Chondrocyte (in vitro differentiated cells): ENCODE measurements at regions not wholly inside any gene's neighbourhood (a gene's known extent, or its start where the extent isn't known, plus 50 kb on each side); places are given as distances from the start of the nearest gene placed in this dataset.
"Not testable (repeated sequence)": the region's sequence is repeated elsewhere in the genome, so short reads cannot be mapped to it uniquely, and the experiment has no call there.

ENCODE experiments used
- DNase-seq: peaks from one replicate; pipeline ENCODE4 v3.0.0; 2021; ENCODE audit warnings: mixed read lengths, low spot score
- H3K27ac Mint-ChIP-seq: one replicate; pipeline ENCODE4 v1.8.0; 2021; ENCODE audit warnings: mild to moderate bottlenecking, moderate library complexity, mixed read lengths; ENCODE audit not compliant: unreplicated experiment
- H3K27me3 Mint-ChIP-seq: 2 replicates; pipeline ENCODE4 v1.8.0; 2021; ENCODE audit warnings: low read depth, mixed read lengths
- H3K36me3 Mint-ChIP-seq: 2 replicates; pipeline ENCODE4 v1.8.0; 2021; ENCODE audit warnings: low read depth, mixed read lengths
- H3K4me1 Mint-ChIP-seq: 2 replicates; pipeline ENCODE4 v1.8.0; 2021; ENCODE audit warnings: low read depth, mild to moderate bottlenecking, mixed read lengths
- H3K4me3 Mint-ChIP-seq: one replicate; pipeline ENCODE4 v1.8.0; 2021; ENCODE audit warnings: mild to moderate bottlenecking, moderate library complexity, mixed read lengths; ENCODE audit not compliant: unreplicated experiment
- H3K9me3 Mint-ChIP-seq: 2 replicates; pipeline ENCODE4 v1.8.0; 2021; ENCODE audit warnings: low read depth, mixed read lengths
- TF ChIP-seq, protein P1 (sequence below): fragments of 200-600 bp; sonication (generic); IDR thresholded peaks from 2 replicates; pipeline ENCODE4 v1.5.0; 2021; ENCODE audit warnings: antibody characterized with exemption, mild to moderate bottlenecking, moderate library complexity

DNA sequence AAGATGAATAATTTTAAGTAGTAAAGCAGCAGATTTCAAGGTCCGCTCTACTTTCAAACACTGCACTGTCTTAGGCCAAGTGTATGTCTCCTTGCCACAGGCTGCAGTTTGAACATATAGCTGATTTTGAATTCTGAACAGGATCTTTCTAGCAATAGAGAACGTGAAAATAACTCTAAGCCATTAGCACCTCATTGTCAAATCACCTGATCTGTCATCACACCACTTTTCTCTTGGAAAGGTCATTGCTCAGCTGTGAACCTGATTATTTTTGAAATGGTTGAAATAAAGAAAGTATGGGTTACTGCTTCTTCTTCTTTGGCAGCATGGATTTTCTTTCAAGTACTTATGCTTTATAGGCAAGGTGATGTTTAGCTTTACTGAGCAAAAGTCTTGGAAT, 357.0 kb upstream of the RORB start:
- TF ChIP-seq, protein P1, sequence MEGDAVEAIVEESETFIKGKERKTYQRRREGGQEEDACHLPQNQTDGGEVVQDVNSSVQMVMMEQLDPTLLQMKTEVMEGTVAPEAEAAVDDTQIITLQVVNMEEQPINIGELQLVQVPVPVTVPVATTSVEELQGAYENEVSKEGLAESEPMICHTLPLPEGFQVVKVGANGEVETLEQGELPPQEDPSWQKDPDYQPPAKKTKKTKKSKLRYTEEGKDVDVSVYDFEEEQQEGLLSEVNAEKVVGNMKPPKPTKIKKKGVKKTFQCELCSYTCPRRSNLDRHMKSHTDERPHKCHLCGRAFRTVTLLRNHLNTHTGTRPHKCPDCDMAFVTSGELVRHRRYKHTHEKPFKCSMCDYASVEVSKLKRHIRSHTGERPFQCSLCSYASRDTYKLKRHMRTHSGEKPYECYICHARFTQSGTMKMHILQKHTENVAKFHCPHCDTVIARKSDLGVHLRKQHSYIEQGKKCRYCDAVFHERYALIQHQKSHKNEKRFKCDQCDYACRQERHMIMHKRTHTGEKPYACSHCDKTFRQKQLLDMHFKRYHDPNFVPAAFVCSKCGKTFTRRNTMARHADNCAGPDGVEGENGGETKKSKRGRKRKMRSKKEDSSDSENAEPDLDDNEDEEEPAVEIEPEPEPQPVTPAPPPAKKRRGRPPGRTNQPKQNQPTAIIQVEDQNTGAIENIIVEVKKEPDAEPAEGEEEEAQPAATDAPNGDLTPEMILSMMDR: no peak
- H3K9me3 Mint-ChIP-seq: peaks cover 3% of the 10 kb centered on the region
- H3K27me3 Mint-ChIP-seq: no peaks in the 10 kb centered on the region
- H3K4me3 Mint-ChIP-seq: no peak overlapping the region
- DNase-seq: no peak
- H3K27ac Mint-ChIP-seq: no peak overlapping the region
- no peaks in the 10 kb centered on the region for H3K4me1 Mint-ChIP-seq
- H3K36me3 Mint-ChIP-seq: no peaks in the 10 kb centered on the region

DNA sequence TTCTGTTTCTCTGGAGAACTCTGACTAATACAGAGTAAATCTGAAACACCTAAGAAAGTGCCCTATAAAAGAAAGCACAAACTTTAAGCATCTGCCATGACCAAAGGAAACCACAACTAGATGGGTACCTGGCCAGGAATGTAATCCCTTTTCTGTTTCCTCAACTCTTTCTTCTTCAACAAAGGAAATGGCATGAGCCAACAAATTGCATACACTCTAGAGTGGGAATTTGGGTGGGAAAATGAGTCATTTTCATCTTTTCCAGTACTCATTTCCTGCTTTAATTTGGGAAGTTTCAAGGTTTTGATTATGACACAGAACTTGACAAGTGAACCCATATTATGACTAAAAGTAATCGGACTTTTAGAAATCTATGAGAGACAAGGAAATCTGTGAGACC, 349.2 kb upstream of the RORB start:
- no peak overlapping the region for H3K4me3 Mint-ChIP-seq
- H3K27ac Mint-ChIP-seq: no peak overlapping the region
- H3K36me3 Mint-ChIP-seq: no peaks in the 10 kb centered on the region
- TF ChIP-seq, protein P1: no peak
- no peaks in the 10 kb centered on the region for H3K27me3 Mint-ChIP-seq
- DNase-seq: no peak
- no peaks in the 10 kb centered on the region for H3K4me1 Mint-ChIP-seq
- peaks cover 2% of the 10 kb centered on the region for H3K9me3 Mint-ChIP-seq

- H3K27ac Mint-ChIP-seq: no peak overlapping the region
- H3K36me3 Mint-ChIP-seq: no peaks in the 10 kb centered on the region
- TF ChIP-seq, protein P1: no peak
- H3K9me3 Mint-ChIP-seq: no peaks in the 10 kb centered on the region
- DNase-seq: no peak
- no peaks in the 10 kb centered on the region for H3K4me1 Mint-ChIP-seq
- H3K4me3 Mint-ChIP-seq: no peak overlapping the region
- H3K27me3 Mint-ChIP-seq: no peaks in the 10 kb centered on the region
Observed at GRCh38 chr9:74172874-74173273, 324.3 kb upstream of the RORB start.

- no peaks in the 10 kb centered on the region for H3K36me3 Mint-ChIP-seq
- no peaks in the 10 kb centered on the region for H3K9me3 Mint-ChIP-seq
- H3K27ac Mint-ChIP-seq: no peak overlapping the region
- TF ChIP-seq, protein P1: no peak
- DNase-seq: no peak
- no peaks in the 10 kb centered on the region for H3K4me1 Mint-ChIP-seq
- H3K4me3 Mint-ChIP-seq: no peak overlapping the region
- H3K27me3 Mint-ChIP-seq: no peaks in the 10 kb centered on the region
Observed at GRCh38 chr9:74173284-74173683, 323.9 kb upstream of the RORB start.

DNA sequence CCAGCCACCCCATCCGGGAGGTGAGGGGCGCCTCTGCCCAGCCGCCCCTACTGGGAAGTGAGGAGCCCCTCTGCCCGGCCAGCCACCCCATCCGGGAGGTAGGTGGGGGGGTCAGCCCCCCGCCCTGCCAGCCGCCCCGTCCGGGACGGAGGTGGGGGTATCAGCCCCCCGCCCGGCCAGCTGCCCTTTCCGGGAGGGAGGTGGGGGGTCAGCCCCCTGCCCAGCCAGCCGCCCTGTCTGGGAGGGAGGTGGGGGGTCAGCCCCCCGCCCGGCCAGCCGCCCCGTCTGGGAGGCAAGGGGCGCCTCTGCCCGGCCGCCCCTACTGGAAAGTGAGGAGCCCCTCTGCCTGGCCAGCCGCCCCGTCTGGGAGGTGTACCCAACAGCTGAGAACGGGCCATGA, 299.4 kb upstream of the RORB start:
- not testable (repeated sequence) for H3K27ac Mint-ChIP-seq, H3K4me3 Mint-ChIP-seq, DNase-seq, H3K36me3 Mint-ChIP-seq, H3K4me1 Mint-ChIP-seq, H3K27me3 Mint-ChIP-seq
- H3K9me3 Mint-ChIP-seq: peaks cover 13% of the 10 kb centered on the region

GRCh38 chr9:74205056-74205455, 292.1 kb upstream of the RORB start:
- no peaks in the 10 kb centered on the region for H3K4me1 Mint-ChIP-seq
- DNase-seq: no peak

More at GRCh38 chr9:74205056-74205455, 292.1 kb upstream of the RORB start:
- H3K9me3 Mint-ChIP-seq: no peaks in the 10 kb centered on the region
- no peaks in the 10 kb centered on the region for H3K36me3 Mint-ChIP-seq
- no peak overlapping the region for H3K27ac Mint-ChIP-seq
- peaks cover 3% of the 10 kb centered on the region for H3K27me3 Mint-ChIP-seq
- H3K4me3 Mint-ChIP-seq: no peak overlapping the region
- TF ChIP-seq, protein P1: no peak
